Liver (tissue), 3 donors: ENCODE measurements at regions not wholly inside any gene's neighbourhood (a gene's known extent, or its start where the extent isn't known, plus 50 kb on each side); places are given as distances from the start of the nearest gene placed in this dataset.

ENCODE experiments used
- EGR1 ChIP-seq, 2 donors: IDR thresholded peaks; 2 replicates each; pipeline ENCODE4 v1.6.1; 2016 to 2018; ENCODE audit warnings: antibody characterized with exemption in 2 of 2, low read depth in 2 of 2
- FOXA1 ChIP-seq: IDR thresholded peaks from 2 replicates; pipeline ENCODE4 v1.6.1; 2016; ENCODE audit warnings: antibody characterized with exemption
- GABPA ChIP-seq, 2 donors: IDR thresholded peaks in 1 of 2; conservative IDR thresholded peaks in 1 of 2; 2 replicates each; pipeline ENCODE4 v1.6.1; 2016; ENCODE audit warnings: antibody characterized with exemption in 2 of 2, mild to moderate bottlenecking in 1 of 2, moderate library complexity in 1 of 2
- JUND ChIP-seq, 2 donors: IDR thresholded peaks; 2 replicates each; pipeline ENCODE4 v1.6.1; 2016; ENCODE audit warnings: antibody characterized with exemption in 2 of 2
- RAD21 ChIP-seq, 2 donors: IDR thresholded peaks; 2 replicates each; pipeline ENCODE4 v1.6.1; 2016; ENCODE audit warnings: antibody characterized with exemption in 2 of 2, mild to moderate bottlenecking in 2 of 2
- RXRA ChIP-seq, 2 donors: IDR thresholded peaks; 2 replicates each; pipeline ENCODE4 v1.6.1; 2017 to 2018; ENCODE audit warnings: antibody characterized with exemption in 2 of 2, mild to moderate bottlenecking in 1 of 2
- SP1 ChIP-seq: IDR thresholded peaks from 2 replicates; pipeline ENCODE4 v1.6.1; 2018; ENCODE audit warnings: antibody characterized with exemption, mild to moderate bottlenecking
- TAF1 ChIP-seq: conservative IDR thresholded peaks from 2 replicates; pipeline ENCODE4 v1.6.1; 2016; ENCODE audit warnings: antibody characterized with exemption, mild to moderate bottlenecking
- YY1 ChIP-seq: IDR thresholded peaks from 2 replicates; pipeline ENCODE4 v1.6.1; 2016; ENCODE audit warnings: antibody characterized with exemption, mild to moderate bottlenecking
- TF ChIP-seq, protein P1 (sequence below): fragments of 150-350 bp; IDR thresholded peaks from 2 replicates; pipeline ENCODE4 v1.5.1; 2017; ENCODE audit warnings: improper control_type of control experiment, low read depth, low read length; ENCODE audit not compliant: missing input control
- TF ChIP-seq, protein P2 (sequence below): IDR thresholded peaks from 2 replicates; pipeline ENCODE4 v1.6.1; 2016; ENCODE audit warnings: antibody characterized with exemption
- TF ChIP-seq, protein P3 (sequence below): IDR thresholded peaks from 2 replicates; pipeline ENCODE4 v1.6.1; 2016; ENCODE audit warnings: antibody characterized with exemption, mild to moderate bottlenecking
- TF ChIP-seq, protein P4 (sequence below): IDR thresholded peaks from 2 replicates; pipeline ENCODE4 v1.6.1; 2016; ENCODE audit warnings: antibody characterized with exemption
- TF ChIP-seq, protein P5 (sequence below): IDR thresholded peaks from 2 replicates; pipeline ENCODE4 v1.6.1; 2016; ENCODE audit warnings: antibody characterized with exemption
- donor health status: healthy.
- donor health status: healthy.

DNA sequence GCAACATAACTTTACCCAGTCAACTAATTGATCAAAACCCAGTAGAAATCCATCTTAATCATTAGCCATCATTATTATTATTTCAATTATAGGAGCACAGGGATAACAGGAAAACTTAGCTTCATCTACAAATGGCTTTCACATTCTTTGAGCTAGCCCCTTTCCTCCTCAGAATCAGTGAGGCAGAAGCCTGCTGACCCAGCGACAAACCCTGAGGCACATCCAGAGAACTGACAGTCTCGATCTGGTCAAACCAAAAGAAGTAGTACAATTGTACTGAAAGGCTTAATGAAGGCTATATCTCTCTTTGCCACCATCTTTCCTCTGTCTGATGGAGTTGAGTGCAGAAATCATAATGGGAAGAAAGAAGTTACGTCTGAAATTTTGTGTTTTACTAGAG, 109.8 kb upstream of the ARID2 start:
- TF ChIP-seq, protein P1, sequence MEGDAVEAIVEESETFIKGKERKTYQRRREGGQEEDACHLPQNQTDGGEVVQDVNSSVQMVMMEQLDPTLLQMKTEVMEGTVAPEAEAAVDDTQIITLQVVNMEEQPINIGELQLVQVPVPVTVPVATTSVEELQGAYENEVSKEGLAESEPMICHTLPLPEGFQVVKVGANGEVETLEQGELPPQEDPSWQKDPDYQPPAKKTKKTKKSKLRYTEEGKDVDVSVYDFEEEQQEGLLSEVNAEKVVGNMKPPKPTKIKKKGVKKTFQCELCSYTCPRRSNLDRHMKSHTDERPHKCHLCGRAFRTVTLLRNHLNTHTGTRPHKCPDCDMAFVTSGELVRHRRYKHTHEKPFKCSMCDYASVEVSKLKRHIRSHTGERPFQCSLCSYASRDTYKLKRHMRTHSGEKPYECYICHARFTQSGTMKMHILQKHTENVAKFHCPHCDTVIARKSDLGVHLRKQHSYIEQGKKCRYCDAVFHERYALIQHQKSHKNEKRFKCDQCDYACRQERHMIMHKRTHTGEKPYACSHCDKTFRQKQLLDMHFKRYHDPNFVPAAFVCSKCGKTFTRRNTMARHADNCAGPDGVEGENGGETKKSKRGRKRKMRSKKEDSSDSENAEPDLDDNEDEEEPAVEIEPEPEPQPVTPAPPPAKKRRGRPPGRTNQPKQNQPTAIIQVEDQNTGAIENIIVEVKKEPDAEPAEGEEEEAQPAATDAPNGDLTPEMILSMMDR, result no peak
- TF ChIP-seq, protein P2, sequence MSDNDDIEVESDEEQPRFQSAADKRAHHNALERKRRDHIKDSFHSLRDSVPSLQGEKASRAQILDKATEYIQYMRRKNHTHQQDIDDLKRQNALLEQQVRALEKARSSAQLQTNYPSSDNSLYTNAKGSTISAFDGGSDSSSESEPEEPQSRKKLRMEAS, result no peak
- no peak for TF ChIP-seq RAD21 (IDR thresholded peaks at IDR 0.05)
- TF ChIP-seq, protein P3, sequence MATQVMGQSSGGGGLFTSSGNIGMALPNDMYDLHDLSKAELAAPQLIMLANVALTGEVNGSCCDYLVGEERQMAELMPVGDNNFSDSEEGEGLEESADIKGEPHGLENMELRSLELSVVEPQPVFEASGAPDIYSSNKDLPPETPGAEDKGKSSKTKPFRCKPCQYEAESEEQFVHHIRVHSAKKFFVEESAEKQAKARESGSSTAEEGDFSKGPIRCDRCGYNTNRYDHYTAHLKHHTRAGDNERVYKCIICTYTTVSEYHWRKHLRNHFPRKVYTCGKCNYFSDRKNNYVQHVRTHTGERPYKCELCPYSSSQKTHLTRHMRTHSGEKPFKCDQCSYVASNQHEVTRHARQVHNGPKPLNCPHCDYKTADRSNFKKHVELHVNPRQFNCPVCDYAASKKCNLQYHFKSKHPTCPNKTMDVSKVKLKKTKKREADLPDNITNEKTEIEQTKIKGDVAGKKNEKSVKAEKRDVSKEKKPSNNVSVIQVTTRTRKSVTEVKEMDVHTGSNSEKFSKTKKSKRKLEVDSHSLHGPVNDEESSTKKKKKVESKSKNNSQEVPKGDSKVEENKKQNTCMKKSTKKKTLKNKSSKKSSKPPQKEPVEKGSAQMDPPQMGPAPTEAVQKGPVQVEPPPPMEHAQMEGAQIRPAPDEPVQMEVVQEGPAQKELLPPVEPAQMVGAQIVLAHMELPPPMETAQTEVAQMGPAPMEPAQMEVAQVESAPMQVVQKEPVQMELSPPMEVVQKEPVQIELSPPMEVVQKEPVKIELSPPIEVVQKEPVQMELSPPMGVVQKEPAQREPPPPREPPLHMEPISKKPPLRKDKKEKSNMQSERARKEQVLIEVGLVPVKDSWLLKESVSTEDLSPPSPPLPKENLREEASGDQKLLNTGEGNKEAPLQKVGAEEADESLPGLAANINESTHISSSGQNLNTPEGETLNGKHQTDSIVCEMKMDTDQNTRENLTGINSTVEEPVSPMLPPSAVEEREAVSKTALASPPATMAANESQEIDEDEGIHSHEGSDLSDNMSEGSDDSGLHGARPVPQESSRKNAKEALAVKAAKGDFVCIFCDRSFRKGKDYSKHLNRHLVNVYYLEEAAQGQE, result no peak
- no peak for TF ChIP-seq TAF1
- no peak for TF ChIP-seq RXRA (IDR thresholded peaks at IDR 0.05)
- TF ChIP-seq JUND (IDR thresholded peaks at IDR 0.05), result no peak
- TF ChIP-seq, protein P4, sequence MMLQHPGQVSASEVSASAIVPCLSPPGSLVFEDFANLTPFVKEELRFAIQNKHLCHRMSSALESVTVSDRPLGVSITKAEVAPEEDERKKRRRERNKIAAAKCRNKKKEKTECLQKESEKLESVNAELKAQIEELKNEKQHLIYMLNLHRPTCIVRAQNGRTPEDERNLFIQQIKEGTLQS, result no peak
- TF ChIP-seq SP1, result no peak
- TF ChIP-seq, protein P5, sequence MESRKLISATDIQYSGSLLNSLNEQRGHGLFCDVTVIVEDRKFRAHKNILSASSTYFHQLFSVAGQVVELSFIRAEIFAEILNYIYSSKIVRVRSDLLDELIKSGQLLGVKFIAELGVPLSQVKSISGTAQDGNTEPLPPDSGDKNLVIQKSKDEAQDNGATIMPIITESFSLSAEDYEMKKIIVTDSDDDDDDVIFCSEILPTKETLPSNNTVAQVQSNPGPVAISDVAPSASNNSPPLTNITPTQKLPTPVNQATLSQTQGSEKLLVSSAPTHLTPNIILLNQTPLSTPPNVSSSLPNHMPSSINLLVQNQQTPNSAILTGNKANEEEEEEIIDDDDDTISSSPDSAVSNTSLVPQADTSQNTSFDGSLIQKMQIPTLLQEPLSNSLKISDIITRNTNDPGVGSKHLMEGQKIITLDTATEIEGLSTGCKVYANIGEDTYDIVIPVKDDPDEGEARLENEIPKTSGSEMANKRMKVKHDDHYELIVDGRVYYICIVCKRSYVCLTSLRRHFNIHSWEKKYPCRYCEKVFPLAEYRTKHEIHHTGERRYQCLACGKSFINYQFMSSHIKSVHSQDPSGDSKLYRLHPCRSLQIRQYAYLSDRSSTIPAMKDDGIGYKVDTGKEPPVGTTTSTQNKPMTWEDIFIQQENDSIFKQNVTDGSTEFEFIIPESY, result no peak
- no peak for TF ChIP-seq EGR1 (IDR thresholded peaks at IDR 0.05; ENCODE audit: low read depth in 2 of 2)
- TF ChIP-seq YY1, result no peak
- no peak for TF ChIP-seq FOXA1
- TF ChIP-seq GABPA (IDR thresholded peaks at IDR 0.05 in 1 of 2, conservative IDR thresholded peaks at IDR 0.05 in 1 of 2), result no peak
